Adrenal gland (tissue), 9 donors: ENCODE measurements at regions not wholly inside any gene's neighbourhood (a gene's known extent, or its start where the extent isn't known, plus 50 kb on each side); places are given as distances from the start of the nearest gene placed in this dataset.
A peak's percentile ranks its signal among the peaks of the same experiment; 100 is the strongest.

ENCODE experiments used
- DNase-seq, 7 donors: peaks; one replicate each; pipeline ENCODE4 v3.0.0-alpha.2; 2019 to 2020
- H3K27ac ChIP-seq, 5 donors: fragments of 200-600 bp; sonication (generic) in 4 of 5; 1 replicate in 3 of 5; 2 replicates in 2 of 5; pipeline versions ENCODE4 v1.5.1 to v1.8.0; 2016 to 2020; ENCODE audit warnings: mild to moderate bottlenecking in 1 of 5
- H3K27me3 ChIP-seq: fragments of 200-600 bp; 2 replicates; pipeline ENCODE4 v1.8.0; 2021
- H3K36me3 ChIP-seq, 2 donors: fragments of 200-600 bp; replicated peaks in 1 of 2; 1 replicate in 1 of 2; 2 replicates in 1 of 2; pipeline versions ENCODE4 v1.5.1 to v1.8.0; 2018 to 2022
- H3K4me1 ChIP-seq, 2 donors: fragments of 200-600 bp; replicated peaks in 1 of 2; 1 replicate in 1 of 2; 2 replicates in 1 of 2; pipeline versions ENCODE4 v1.5.1 to v1.8.0; 2018 to 2021
- H3K4me3 ChIP-seq, 4 donors: fragments of 200-600 bp; sonication (generic) in 3 of 4; one replicate each; pipeline ENCODE4 v1.5.1; 2016 to 2018
- H3K9me3 ChIP-seq, 3 donors: fragments of 200-600 bp; sonication (generic) in 1 of 3; replicated peaks in 1 of 3; 1 replicate in 2 of 3; 2 replicates in 1 of 3; pipeline versions ENCODE4 v1.5.1 to v1.8.0; 2016 to 2021
- CTCF ChIP-seq, 6 experiments: fragments of 450-650 bp in 4 of 6; fragments of 200-600 bp in 2 of 6; sonication (generic) in 1 of 6; IDR thresholded peaks; 1 replicate in 5 of 6; 2 replicates in 1 of 6; pipeline versions ENCODE4 v1.5.1 to v1.8.0; 2016 to 2021; ENCODE audit warnings: antibody characterized with exemption in 6 of 6, mild to moderate bottlenecking in 2 of 6, moderate library complexity in 1 of 6
- POLR2A ChIP-seq, 2 donors: fragments of 450-650 bp; IDR thresholded peaks; one replicate each; pipeline ENCODE4 v1.6.1; 2017; ENCODE audit warnings: antibody characterized with exemption in 2 of 2, mild to moderate bottlenecking in 2 of 2, moderate library complexity in 1 of 2
- WGBS, 4 donors: extraction: QIAGEN DNeasy Blood & Tissue Kit in 2 of 4; methylation state at CpG; one replicate each; pipeline versions ENCODE4 v1.1.5 to v1.1.7; 2013 to 2017; 5-methylcytosine and 5-hydroxymethylcytosine counted together
- intact Hi-C, 2 donors: fragments of 100-400 bp; cut with DNase I; formaldehyde crosslinking; loops; one replicate each; pipeline versions ENCODE4 v1.14.1 to v1.15.0; 2022 to 2023
- donor health status: healthy with polysubstance abuse.
- donor health status: Bipolar disorder and iron deficiency.
- donor health status: DM: yes; HTN: yes; CAD: no.
- donor health status: DM: no; HTN: no; CAD: no.
- donor health status: DM: no; HTN: no; CAD: no.

DNA sequence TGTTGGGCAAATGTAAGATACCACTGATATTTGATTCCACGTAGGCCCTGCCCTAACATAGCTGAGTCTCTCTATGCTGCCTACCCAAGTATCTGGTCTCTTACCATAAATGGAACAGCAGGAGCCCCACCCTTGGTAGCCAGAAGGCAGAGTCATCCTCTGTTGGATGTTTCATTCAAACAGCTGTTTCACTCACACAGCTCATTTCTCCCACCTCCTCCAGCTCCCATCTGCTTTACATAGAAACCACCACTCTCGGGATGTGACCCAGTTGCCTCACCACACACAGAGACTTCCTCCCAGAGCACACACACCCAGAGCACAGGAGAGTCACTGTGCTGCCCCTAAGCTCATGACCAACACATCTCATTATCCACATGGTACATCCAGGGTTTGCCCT is 165.3 kb downstream of the TMEM167A start:
- Histone ChIP-seq H3K4me3 (no peak overlapping the region), H3K4me1 (no peaks in the 10 kb centered on the region), H3K27me3 (no peaks in the 10 kb centered on the region), H3K27ac (no peak overlapping the region), H3K9me3 (no peaks in the 10 kb centered on the region), H3K36me3 (no peaks in the 10 kb centered on the region)
- 64 to 90% (median 83%) methylated on average over 2 of the region's 2 CpGs for WGBS, 4 donors
- no peak for DNase-seq
- intact Hi-C loops: no loop called here
- TF ChIP-seq POLR2A (IDR thresholded peaks at IDR 0.05) (no peak), CTCF (IDR thresholded peaks at IDR 0.05) (no peak)

- intact Hi-C loops: no loop called here
- no peak overlapping the region for H3K4me3 ChIP-seq
- no peak for DNase-seq
- no peaks in the 10 kb centered on the region for H3K9me3 ChIP-seq
- TF ChIP-seq CTCF (IDR thresholded peaks at IDR 0.05) (no peak), POLR2A (IDR thresholded peaks at IDR 0.05) (no peak)
- no peaks in the 10 kb centered on the region for H3K4me1 ChIP-seq
- H3K27ac ChIP-seq: no peak overlapping the region
- H3K27me3 ChIP-seq: no peaks in the 10 kb centered on the region
- H3K36me3 ChIP-seq: no peaks in the 10 kb centered on the region
Measured at GRCh38 chr5:82910905-82911304, 166.3 kb downstream of the TMEM167A start.

GRCh38 chr5:82910491-82910890 is 166.7 kb downstream of the TMEM167A start:
- H3K36me3 ChIP-seq: no peaks in the 10 kb centered on the region
- WGBS, 4 donors: 77 to 82% (median 81%) methylated on average over 2 of the region's 2 CpGs

DNA sequence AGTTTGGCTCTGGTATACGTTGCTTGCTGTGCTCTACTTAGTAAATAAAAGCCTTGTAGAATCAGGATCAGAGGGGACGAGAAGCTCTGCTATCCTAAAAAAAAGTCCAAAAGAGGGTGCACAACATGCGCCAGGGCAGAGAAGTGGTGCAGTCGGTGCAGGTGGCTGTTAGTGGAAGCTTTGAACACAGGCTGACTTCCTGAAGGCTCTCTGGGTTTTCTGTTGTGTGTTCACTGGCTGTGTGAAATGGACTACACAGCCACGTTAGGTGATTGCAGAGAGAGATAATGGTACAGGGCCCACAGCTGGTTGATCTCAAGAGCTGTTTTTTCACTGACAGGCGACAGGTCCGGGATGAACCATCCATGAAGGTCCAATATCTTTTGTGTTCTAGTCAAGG is 167.4 kb downstream of the TMEM167A start:
- Histone ChIP-seq H3K27me3 (no peaks in the 10 kb centered on the region), H3K4me1 (no peaks in the 10 kb centered on the region), H3K27ac (no peak overlapping the region), H3K4me3 (no peak overlapping the region), H3K36me3 (no peaks in the 10 kb centered on the region), H3K9me3 (no peaks in the 10 kb centered on the region)
- TF ChIP-seq CTCF (IDR thresholded peaks at IDR 0.05): no peak
- TF ChIP-seq POLR2A (IDR thresholded peaks at IDR 0.05): no peak
- DNase-seq: peak in 1 of 7 donors; percentile 55
- 79 to 87% (median 86%) methylated on average over 7 of the region's 7 CpGs for WGBS, 4 donors
- intact Hi-C loops: no loop called here

More at GRCh38 chr5:82910491-82910890, 166.7 kb downstream of the TMEM167A start:
- H3K4me1 ChIP-seq: no peaks in the 10 kb centered on the region
- intact Hi-C loops: no loop called here
- H3K27me3 ChIP-seq: no peaks in the 10 kb centered on the region
- DNase-seq: no peak
- no peak overlapping the region for H3K27ac ChIP-seq
- no peak overlapping the region for H3K4me3 ChIP-seq
- H3K9me3 ChIP-seq: no peaks in the 10 kb centered on the region
- TF ChIP-seq POLR2A (IDR thresholded peaks at IDR 0.05) (no peak), CTCF (IDR thresholded peaks at IDR 0.05) (no peak)
